ENCODE measurements at regions not wholly inside any gene's neighbourhood (a gene's known extent, or its start where the extent isn't known, plus 50 kb on each side); places are given as distances from the start of the nearest gene placed in this dataset.
A peak's percentile ranks its signal among the peaks of the same experiment; 100 is the strongest.
"Not testable (repeated sequence)": the region's sequence is repeated elsewhere in the genome, so short reads cannot be mapped to it uniquely, and the experiment has no call there.

GRCh38 chr10:45118929-45119328 lies 118.2 kb downstream of the ZNF22 start:
- no peak for DNase-seq

GRCh38 chr10:45122180-45122860 lies 121.6 kb downstream of the ZNF22 start:
- DNase-seq: not testable (repeated sequence)

- no peak for DNase-seq
These were observed 134.9 kb downstream of the ZNF22 start for GRCh38 chr10:45135443-45136198.

GRCh38 chr10:45136256-45136655 lies 135.5 kb downstream of the ZNF22 start:
- no peak for DNase-seq

- peak; percentile 64 to 85 (median 78) for DNase-seq
These were observed 143.8 kb downstream of the ZNF22 start for GRCh38 chr10:45144326-45145070.

- peak in 2 of 4 experiments; percentile 4 to 33 for DNase-seq
These were observed 144.4 kb downstream of the ZNF22 start for GRCh38 chr10:45145143-45145542.

GRCh38 chr10:45147000-45147399 lies 146.3 kb downstream of the ZNF22 start:
- DNase-seq: no peak

- DNase-seq: no peak
These were observed 150.3 kb downstream of the ZNF22 start for GRCh38 chr10:45150997-45151396.

GRCh38 chr10:45151467-45152214 lies 150.9 kb downstream of the ZNF22 start:
- no peak for DNase-seq

- no peak for DNase-seq
These were observed 152.0 kb downstream of the ZNF22 start for GRCh38 chr10:45152726-45153125.

GRCh38 chr10:45154502-45154901 lies 153.8 kb downstream of the ZNF22 start:
- DNase-seq: peak in 2 of 4 experiments; percentile 12 to 21

- no peak for DNase-seq
These were observed 155.1 kb downstream of the ZNF22 start for GRCh38 chr10:45155784-45156183.

- peak; percentile 48 to 88 (median 67) for DNase-seq
These were observed 155.1 kb downstream of the OR13A1 start for GRCh38 chr10:45160271-45160670.

GRCh38 chr10:45163315-45163975 lies 152.0 kb downstream of the OR13A1 start:
- DNase-seq: no peak

- not testable (repeated sequence) for DNase-seq
These were observed 139.8 kb downstream of the OR13A1 start for GRCh38 chr10:45175520-45176118.

- DNase-seq: no peak
These were observed 135.7 kb downstream of the OR13A1 start for GRCh38 chr10:45179691-45180090.

- DNase-seq: no peak
These were observed 134.9 kb downstream of the OR13A1 start for GRCh38 chr10:45180507-45180906.

GRCh38 chr10:45180946-45181875 lies 134.2 kb downstream of the OR13A1 start:
- no peak for DNase-seq

- peak in 1 of 4 experiments; percentile 12 for DNase-seq
These were observed 132.2 kb downstream of the OR13A1 start for GRCh38 chr10:45183174-45183573.

GRCh38 chr10:45197816-45198485 lies 117.5 kb downstream of the OR13A1 start:
- no peak for DNase-seq
